H9 (cell line): ENCODE measurements at regions not wholly inside any gene's neighbourhood (a gene's known extent, or its start where the extent isn't known, plus 50 kb on each side); places are given as distances from the start of the nearest gene placed in this dataset.

Experiments
- DNase-seq: peaks from one replicate; pipeline ENCODE4 v3.0.0-alpha.2; 2017
- H2AFZ ChIP-seq: one replicate; pipeline ENCODE4 v1.6.1; 2013; ENCODE audit warnings: mild to moderate bottlenecking, low read length, control low read depth, moderate library complexity
- H2AK5ac ChIP-seq: 2 replicates; pipeline ENCODE4 v1.6.1; 2013; ENCODE audit warnings: low read length, control low read depth, mixed read lengths; ENCODE audit not compliant: insufficient read length
- H2BK120ac ChIP-seq: one replicate; pipeline ENCODE4 v1.6.1; 2013; ENCODE audit warnings: low read depth, mild to moderate bottlenecking, low read length, control low read depth, inconsistent platforms; ENCODE audit not compliant: poor library complexity, severe bottlenecking
- H2BK12ac ChIP-seq: 2 replicates; pipeline ENCODE4 v1.6.1; 2013; ENCODE audit warnings: low read length, control low read depth, mixed read lengths, low read depth; ENCODE audit not compliant: insufficient read length
- H2BK15ac ChIP-seq: 2 replicates; pipeline ENCODE4 v1.6.1; 2013; ENCODE audit warnings: low read depth, low read length, control low read depth
- H2BK20ac ChIP-seq: one replicate; pipeline ENCODE4 v1.6.1; 2013; ENCODE audit warnings: low read depth, mild to moderate bottlenecking, low read length, control low read depth, inconsistent platforms; ENCODE audit not compliant: poor library complexity, severe bottlenecking
- H2BK5ac ChIP-seq: 2 replicates; pipeline ENCODE4 v1.6.1; 2013; ENCODE audit warnings: low read length, control low read depth, mixed read lengths; ENCODE audit not compliant: insufficient read length
- H3K14ac ChIP-seq: 2 replicates; pipeline ENCODE4 v1.6.1; 2013; ENCODE audit warnings: low read length, control low read depth; ENCODE audit not compliant: insufficient read depth
- H3K18ac ChIP-seq: 2 replicates; pipeline ENCODE4 v1.6.1; 2013; ENCODE audit warnings: low read depth, mild to moderate bottlenecking, mixed read lengths, low read length, control low read depth; ENCODE audit not compliant: insufficient read length
- H3K23ac ChIP-seq: 2 replicates; pipeline ENCODE4 v1.6.1; 2013; ENCODE audit warnings: low read length, control low read depth, mixed read lengths, low read depth; ENCODE audit not compliant: insufficient read length
- H3K23me2 ChIP-seq: 2 replicates; pipeline ENCODE4 v1.6.1; 2013; ENCODE audit warnings: low read depth, mild to moderate bottlenecking, mixed read lengths, low read length, control low read depth; ENCODE audit not compliant: insufficient read length, poor library complexity, severe bottlenecking
- H3K27ac ChIP-seq: 2 replicates; pipeline ENCODE4 v1.5.1; 2013; ENCODE audit warnings: low read length, control low read depth, mixed read lengths, low read depth; ENCODE audit not compliant: insufficient read length
- H3K27me3 ChIP-seq: 2 replicates; pipeline ENCODE4 v1.6.1; 2013; ENCODE audit warnings: low read length, control low read depth, inconsistent platforms; ENCODE audit not compliant: insufficient read depth
- H3K4ac ChIP-seq: 2 replicates; pipeline ENCODE4 v1.6.1; 2013; ENCODE audit warnings: low read depth, mild to moderate bottlenecking, control low read depth, inconsistent platforms, low read length, moderate library complexity
- H3K4me1 ChIP-seq: 2 replicates; pipeline ENCODE4 v1.6.1; 2013; ENCODE audit warnings: low read length, control low read depth, inconsistent platforms; ENCODE audit not compliant: insufficient read depth
- H3K4me2 ChIP-seq: 2 replicates; pipeline ENCODE4 v1.6.1; 2013; ENCODE audit warnings: low read length, control low read depth, mixed read lengths; ENCODE audit not compliant: insufficient read length, insufficient read depth
- H3K56ac ChIP-seq: 2 replicates; pipeline ENCODE4 v1.6.1; 2013; ENCODE audit warnings: low read depth, mild to moderate bottlenecking, mixed read lengths, low read length, control low read depth; ENCODE audit not compliant: insufficient read length
- H3K79me1 ChIP-seq: 2 replicates; pipeline ENCODE4 v1.6.1; 2013; ENCODE audit warnings: low read depth, mild to moderate bottlenecking, moderate library complexity, low read length, control low read depth, inconsistent platforms; ENCODE audit not compliant: insufficient read depth, poor library complexity, severe bottlenecking
- H3K79me2 ChIP-seq: 2 replicates; pipeline ENCODE4 v1.6.1; 2013; ENCODE audit warnings: low read length, control low read depth, inconsistent platforms; ENCODE audit not compliant: insufficient read depth
- H3K9ac ChIP-seq: 2 replicates; pipeline ENCODE4 v1.6.1; 2013; ENCODE audit warnings: low read length, control low read depth, mixed read lengths; ENCODE audit not compliant: insufficient read length; ENCODE audit errors: extremely low read depth
- H3K9me3 ChIP-seq: one replicate; pipeline ENCODE4 v1.6.1; 2013; ENCODE audit warnings: low read depth, low read length, inconsistent platforms; ENCODE audit not compliant: control insufficient read depth
- H3T11ph ChIP-seq: one replicate; pipeline ENCODE4 v1.6.1; 2013; ENCODE audit warnings: mild to moderate bottlenecking, low read length, control low read depth, inconsistent platforms
- H4K20me1 ChIP-seq: one replicate; pipeline ENCODE4 v1.6.1; 2013; ENCODE audit not compliant: control insufficient read depth, insufficient read length, insufficient read depth
- H4K5ac ChIP-seq: 2 replicates; pipeline ENCODE4 v1.6.1; 2013; ENCODE audit warnings: low read depth, mild to moderate bottlenecking, mixed read lengths, low read length, control low read depth; ENCODE audit not compliant: insufficient read length
- H4K8ac ChIP-seq: replicated peaks from 2 replicates; pipeline ENCODE4 v1.6.1; 2013; ENCODE audit warnings: low read length, control low read depth, mixed read lengths, low read depth; ENCODE audit not compliant: insufficient read length
- H4K91ac ChIP-seq: 2 replicates; pipeline ENCODE4 v1.6.1; 2013; ENCODE audit warnings: low read depth, mild to moderate bottlenecking, moderate library complexity, mixed read lengths, low read length, control low read depth; ENCODE audit not compliant: insufficient read length
- H3K27ac Mint-ChIP-seq, 3 experiments: 2 replicates in 2 of 3; 3 replicates in 1 of 3; pipeline ENCODE4 v1.8.0; 2020 to 2021; ENCODE audit warnings: mixed read lengths in 3 of 3, mild to moderate bottlenecking in 1 of 3, moderate library complexity in 1 of 3
- H3K27me3 Mint-ChIP-seq: 2 replicates; pipeline ENCODE4 v1.8.0; 2021; ENCODE audit warnings: low read depth, mild to moderate bottlenecking, moderate library complexity, mixed read lengths
- H3K36me3 Mint-ChIP-seq, 3 experiments: 2 replicates in 2 of 3; 3 replicates in 1 of 3; pipeline ENCODE4 v1.8.0; 2020 to 2021; ENCODE audit warnings: low read depth in 3 of 3, mixed read lengths in 3 of 3; ENCODE audit not compliant: insufficient read depth in 1 of 3
- H3K4me1 Mint-ChIP-seq, 2 experiments: 2 replicates each; pipeline ENCODE4 v1.8.0; 2020; ENCODE audit warnings: mixed read lengths in 2 of 2
- H3K4me3 Mint-ChIP-seq, 2 experiments: 2 replicates in 1 of 2; 3 replicates in 1 of 2; pipeline ENCODE4 v1.8.0; 2020 to 2021; ENCODE audit warnings: mild to moderate bottlenecking in 2 of 2, mixed read lengths in 2 of 2, moderate library complexity in 1 of 2
- H3K9me3 Mint-ChIP-seq, 2 experiments: 2 replicates in 1 of 2; 3 replicates in 1 of 2; pipeline ENCODE4 v1.8.0; 2020; ENCODE audit warnings: mild to moderate bottlenecking in 2 of 2, mixed read lengths in 2 of 2, moderate library complexity in 1 of 2
- WGBS: extraction: QIAGEN DNeasy Blood & Tissue Kit; methylation state at CpG from one replicate; pipeline ENCODE4 v1.1.7; 2013; ENCODE audit warnings: missing lambda C conversion rate, low lambda C conversion rate, mixed read lengths; ENCODE audit not compliant: insufficient read length; ENCODE audit errors: extremely low coverage; 5-methylcytosine and 5-hydroxymethylcytosine counted together
- TF ChIP-seq, protein P1 (sequence below): fragments of 200-600 bp; sonication (generic); conservative IDR thresholded peaks from 3 replicates; pipeline ENCODE4 v1.8.0; 2021; ENCODE audit warnings: antibody characterized with exemption, mild to moderate bottlenecking

DNA sequence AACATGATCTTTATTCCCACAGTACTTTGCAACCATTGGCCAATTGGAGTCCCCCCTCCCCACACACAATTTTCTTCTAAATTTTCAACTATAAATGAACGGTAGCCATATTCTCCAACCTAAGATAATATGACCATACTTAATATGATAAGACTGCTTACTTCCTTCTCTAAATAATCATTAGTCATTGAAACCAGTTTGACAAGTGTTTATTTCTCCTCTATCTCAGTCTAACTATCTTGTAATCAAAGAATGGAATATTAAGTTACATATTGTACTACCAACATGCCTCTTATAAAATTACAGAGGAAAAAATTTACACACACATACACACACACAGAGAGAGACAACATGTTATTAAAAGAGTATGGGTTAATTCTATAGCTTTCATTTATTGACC lies 567.4 kb upstream of the TMPRSS15 start:
- no peak overlapping the region for H4K91ac ChIP-seq
- H3K9ac ChIP-seq, result no peak overlapping the region
- no peak overlapping the region for H2AK5ac ChIP-seq
- H3K79me2 ChIP-seq, result no peaks in the 10 kb centered on the region
- no peak overlapping the region for H3K56ac ChIP-seq
- no peaks in the 10 kb centered on the region for H3K9me3 ChIP-seq
- H4K20me1 ChIP-seq, result no peaks in the 10 kb centered on the region
- WGBS, result no CpG with 5 or more reads among the region's 1 CpG
- no peaks in the 10 kb centered on the region; the same call in 1 of the 2 replicates for H3K27me3 Mint-ChIP-seq
- H3K14ac ChIP-seq, result no peak overlapping the region
- H4K5ac ChIP-seq, result no peak overlapping the region
- H3K27me3 ChIP-seq, result no peaks in the 10 kb centered on the region
- no peak overlapping the region for H2BK12ac ChIP-seq
- no peaks in the 10 kb centered on the region for H3K79me1 ChIP-seq
- H3K27ac ChIP-seq, result no peak overlapping the region
- TF ChIP-seq, protein P1, sequence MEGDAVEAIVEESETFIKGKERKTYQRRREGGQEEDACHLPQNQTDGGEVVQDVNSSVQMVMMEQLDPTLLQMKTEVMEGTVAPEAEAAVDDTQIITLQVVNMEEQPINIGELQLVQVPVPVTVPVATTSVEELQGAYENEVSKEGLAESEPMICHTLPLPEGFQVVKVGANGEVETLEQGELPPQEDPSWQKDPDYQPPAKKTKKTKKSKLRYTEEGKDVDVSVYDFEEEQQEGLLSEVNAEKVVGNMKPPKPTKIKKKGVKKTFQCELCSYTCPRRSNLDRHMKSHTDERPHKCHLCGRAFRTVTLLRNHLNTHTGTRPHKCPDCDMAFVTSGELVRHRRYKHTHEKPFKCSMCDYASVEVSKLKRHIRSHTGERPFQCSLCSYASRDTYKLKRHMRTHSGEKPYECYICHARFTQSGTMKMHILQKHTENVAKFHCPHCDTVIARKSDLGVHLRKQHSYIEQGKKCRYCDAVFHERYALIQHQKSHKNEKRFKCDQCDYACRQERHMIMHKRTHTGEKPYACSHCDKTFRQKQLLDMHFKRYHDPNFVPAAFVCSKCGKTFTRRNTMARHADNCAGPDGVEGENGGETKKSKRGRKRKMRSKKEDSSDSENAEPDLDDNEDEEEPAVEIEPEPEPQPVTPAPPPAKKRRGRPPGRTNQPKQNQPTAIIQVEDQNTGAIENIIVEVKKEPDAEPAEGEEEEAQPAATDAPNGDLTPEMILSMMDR, result no peak
- H3K9me3 Mint-ChIP-seq, result no peaks in the 10 kb centered on the region
- H2BK15ac ChIP-seq, result no peak overlapping the region
- no peaks in the 10 kb centered on the region; a peak in 1 of 4 replicates for H3K4me1 Mint-ChIP-seq
- no peak overlapping the region for H2AFZ ChIP-seq
- H3K18ac ChIP-seq, result no peak overlapping the region
- no peak overlapping the region for H3K4me2 ChIP-seq
- no peak for DNase-seq
- H3K4me3 Mint-ChIP-seq, result no peak overlapping the region
- H3K23me2 ChIP-seq, result no peaks in the 10 kb centered on the region
- no peak overlapping the region for H3K23ac ChIP-seq
- H3K36me3 Mint-ChIP-seq, result no peaks in the 10 kb centered on the region; a peak in 1 of 7 replicates
- no peak overlapping the region for H4K8ac ChIP-seq
- no peak overlapping the region for H3K4ac ChIP-seq
- no peak overlapping the region for H2BK5ac ChIP-seq
- H3T11ph ChIP-seq, result no peak overlapping the region
- no peak overlapping the region for H3K27ac Mint-ChIP-seq
- no peak overlapping the region for H2BK120ac ChIP-seq
- H3K4me1 ChIP-seq, result no peaks in the 10 kb centered on the region
- no peak overlapping the region for H2BK20ac ChIP-seq
